GM12878 (cell line): ENCODE measurements at regions not wholly inside any gene's neighbourhood (a gene's known extent, or its start where the extent isn't known, plus 50 kb on each side); places are given as distances from the start of the nearest gene placed in this dataset.

ENCODE experiments used
- EZH2 ChIP-seq: IDR thresholded peaks from 2 replicates; pipeline ENCODE4 v1.6.1; 2012; ENCODE audit warnings: low read depth, mild to moderate bottlenecking, control low read depth, inconsistent platforms, low read length, borderline replicate concordance; ENCODE audit not compliant: control insufficient read depth
- TF ChIP-seq, protein P1 (sequence below), 3 experiments: IDR thresholded peaks in 2 of 3; conservative IDR thresholded peaks in 1 of 3; 2 replicates each; pipeline ENCODE4 v1.5.1; 2011; ENCODE audit warnings: low read depth in 3 of 3, low read length in 3 of 3, mild to moderate bottlenecking in 3 of 3, control low read depth in 2 of 3, moderate library complexity in 2 of 3, inconsistent platforms in 1 of 3, mixed read lengths in 1 of 3; ENCODE audit not compliant: control insufficient read depth in 2 of 3, insufficient read depth in 1 of 3; ENCODE audit errors: extremely low read depth in 1 of 3

DNA sequence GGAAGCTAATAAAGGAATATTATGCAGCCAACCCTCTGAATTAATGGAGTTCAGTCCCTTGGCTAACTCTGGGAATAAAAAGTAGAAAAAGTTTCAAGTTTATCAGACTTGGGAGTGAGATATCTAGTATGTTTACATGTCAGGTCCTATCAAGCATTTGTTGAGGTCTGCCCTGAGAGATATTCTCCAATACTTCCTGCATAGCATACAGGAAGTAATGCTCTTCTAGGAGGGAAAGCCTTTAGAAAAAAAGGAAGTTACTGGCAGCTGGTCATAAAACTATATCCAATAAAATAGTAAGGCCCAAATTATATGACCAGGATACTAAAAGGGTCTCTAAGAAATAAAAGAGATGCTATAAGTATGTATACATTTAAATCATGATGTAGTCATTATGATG is 594.1 kb upstream of the FTMT start:
- no peak for TF ChIP-seq EZH2
- TF ChIP-seq, protein P1, sequence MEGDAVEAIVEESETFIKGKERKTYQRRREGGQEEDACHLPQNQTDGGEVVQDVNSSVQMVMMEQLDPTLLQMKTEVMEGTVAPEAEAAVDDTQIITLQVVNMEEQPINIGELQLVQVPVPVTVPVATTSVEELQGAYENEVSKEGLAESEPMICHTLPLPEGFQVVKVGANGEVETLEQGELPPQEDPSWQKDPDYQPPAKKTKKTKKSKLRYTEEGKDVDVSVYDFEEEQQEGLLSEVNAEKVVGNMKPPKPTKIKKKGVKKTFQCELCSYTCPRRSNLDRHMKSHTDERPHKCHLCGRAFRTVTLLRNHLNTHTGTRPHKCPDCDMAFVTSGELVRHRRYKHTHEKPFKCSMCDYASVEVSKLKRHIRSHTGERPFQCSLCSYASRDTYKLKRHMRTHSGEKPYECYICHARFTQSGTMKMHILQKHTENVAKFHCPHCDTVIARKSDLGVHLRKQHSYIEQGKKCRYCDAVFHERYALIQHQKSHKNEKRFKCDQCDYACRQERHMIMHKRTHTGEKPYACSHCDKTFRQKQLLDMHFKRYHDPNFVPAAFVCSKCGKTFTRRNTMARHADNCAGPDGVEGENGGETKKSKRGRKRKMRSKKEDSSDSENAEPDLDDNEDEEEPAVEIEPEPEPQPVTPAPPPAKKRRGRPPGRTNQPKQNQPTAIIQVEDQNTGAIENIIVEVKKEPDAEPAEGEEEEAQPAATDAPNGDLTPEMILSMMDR (IDR thresholded peaks at IDR 0.05 in 2 of 3, conservative IDR thresholded peaks at IDR 0.05 in 1 of 3; ENCODE audit: control insufficient read depth in 2 of 3, extremely low read depth in 1 of 3, insufficient read depth in 1 of 3, low read depth in 3 of 3, low read length in 3 of 3): no peak
